ENCODE measurements at regions not wholly inside any gene's neighbourhood (a gene's known extent, or its start where the extent isn't known, plus 50 kb on each side); places are given as distances from the start of the nearest gene placed in this dataset.

DNA sequence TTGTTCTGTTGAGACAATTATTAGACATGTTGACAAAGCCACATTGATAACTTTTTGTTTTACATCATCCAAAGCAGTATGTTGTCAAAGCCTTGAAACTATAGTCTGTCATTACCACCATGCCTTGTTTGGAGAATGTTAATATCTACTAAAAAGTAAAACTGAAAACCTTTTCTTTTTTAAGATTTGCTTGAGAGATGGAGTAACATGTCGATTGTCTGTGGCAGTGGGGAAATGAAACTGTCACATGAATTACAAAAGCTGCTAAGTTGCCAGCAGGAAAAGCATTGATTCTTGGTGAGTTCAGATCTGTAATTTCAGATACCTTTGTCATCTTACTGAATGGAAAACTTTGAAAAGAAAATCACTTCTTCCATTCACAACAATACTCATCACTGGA lies 69.1 kb downstream of the TFPI2 start:
- TF ChIP-seq CTCF (IDR thresholded peaks at IDR 0.05), result no peak
- no peak for TF ChIP-seq ZFX (IDR thresholded peaks at IDR 0.05; ENCODE audit: borderline replicate concordance)

All from 22Rv1 (cell line).